HEK293T (cell line): ENCODE measurements at regions not wholly inside any gene's neighbourhood (a gene's known extent, or its start where the extent isn't known, plus 50 kb on each side); places are given as distances from the start of the nearest gene placed in this dataset.
"Not testable (repeated sequence)": the region's sequence is repeated elsewhere in the genome, so short reads cannot be mapped to it uniquely, and the experiment has no call there.

ENCODE experiments used
- CTCF ChIA-PET: fragments of 350-600 bp; formaldehyde crosslinking; extraction: SDS; loops from one replicate; lab custom pipeline; 2021; ENCODE audit warnings: antibody characterized with exemption, inconsistent platforms; lab: Yijun Ruan, JAX
- POLR2A ChIA-PET: fragments of 350-600 bp; formaldehyde crosslinking; extraction: SDS; loops from one replicate; lab custom pipeline; 2020; ENCODE audit warnings: antibody characterized with exemption, inconsistent platforms; lab: Yijun Ruan, JAX
- DNase-seq: peaks from one replicate; pipeline ENCODE4 v3.0.0; 2012; ENCODE audit warnings: mixed read lengths; ENCODE audit errors: extremely low spot score
- ARNT ChIP-seq: fragments of 450-650 bp; IDR thresholded peaks from 2 replicates; pipeline ENCODE4 v1.6.1; 2017; ENCODE audit warnings: mild to moderate bottlenecking
- BHLHE40 ChIP-seq: fragments of 450-650 bp; IDR thresholded peaks from 2 replicates; pipeline ENCODE4 v1.6.1; 2016; ENCODE audit warnings: mild to moderate bottlenecking, moderate library complexity, borderline replicate concordance
- CTBP1 ChIP-seq: fragments of 450-650 bp; IDR thresholded peaks from 2 replicates; pipeline ENCODE4 v1.6.1; 2016; ENCODE audit warnings: borderline replicate concordance
- ELF4 ChIP-seq: fragments of 450-650 bp; IDR thresholded peaks from 2 replicates; pipeline ENCODE4 v1.6.1; 2017; ENCODE audit warnings: antibody characterized with exemption
- FOXA1 ChIP-seq: fragments of 450-650 bp; IDR thresholded peaks from 2 replicates; pipeline ENCODE4 v1.6.1; 2016; ENCODE audit warnings: mild to moderate bottlenecking
- FOXK2 ChIP-seq: fragments of 450-650 bp; IDR thresholded peaks from 2 replicates; pipeline ENCODE4 v1.6.1; 2016; ENCODE audit warnings: mild to moderate bottlenecking
- FOXM1 ChIP-seq: fragments of 450-650 bp; IDR thresholded peaks from 2 replicates; pipeline ENCODE4 v1.6.1; 2017; ENCODE audit warnings: mild to moderate bottlenecking, borderline replicate concordance
- HDGF ChIP-seq: fragments of 450-650 bp; IDR thresholded peaks from 2 replicates; pipeline ENCODE4 v1.6.1; 2017; ENCODE audit warnings: antibody characterized with exemption, borderline replicate concordance
- L3MBTL2 ChIP-seq: fragments of 450-650 bp; conservative IDR thresholded peaks from 2 replicates; pipeline ENCODE4 v1.6.1; 2016; ENCODE audit warnings: mild to moderate bottlenecking
- LEF1 ChIP-seq: fragments of 450-650 bp; IDR thresholded peaks from 2 replicates; pipeline ENCODE4 v1.6.1; 2017; ENCODE audit warnings: mild to moderate bottlenecking, borderline replicate concordance
- NFRKB ChIP-seq: fragments of 450-650 bp; IDR thresholded peaks from 2 replicates; pipeline ENCODE4 v1.6.1; 2016; ENCODE audit warnings: mild to moderate bottlenecking, moderate library complexity
- SP1 ChIP-seq: fragments of 450-650 bp; IDR thresholded peaks from 2 replicates; pipeline ENCODE4 v1.6.1; 2017
- SUZ12 ChIP-seq: fragments of 450-650 bp; IDR thresholded peaks from 2 replicates; pipeline ENCODE4 v1.6.1; 2016; ENCODE audit warnings: mild to moderate bottlenecking
- TARDBP ChIP-seq: fragments of 450-650 bp; IDR thresholded peaks from 2 replicates; pipeline ENCODE4 v1.6.1; 2016
- ZNF384 ChIP-seq: fragments of 450-650 bp; IDR thresholded peaks from 2 replicates; pipeline ENCODE4 v1.6.1; 2016
- TF ChIP-seq, protein P1 (sequence below): fragments of 450-650 bp; IDR thresholded peaks from 2 replicates; pipeline ENCODE4 v1.6.1; 2016

DNA sequence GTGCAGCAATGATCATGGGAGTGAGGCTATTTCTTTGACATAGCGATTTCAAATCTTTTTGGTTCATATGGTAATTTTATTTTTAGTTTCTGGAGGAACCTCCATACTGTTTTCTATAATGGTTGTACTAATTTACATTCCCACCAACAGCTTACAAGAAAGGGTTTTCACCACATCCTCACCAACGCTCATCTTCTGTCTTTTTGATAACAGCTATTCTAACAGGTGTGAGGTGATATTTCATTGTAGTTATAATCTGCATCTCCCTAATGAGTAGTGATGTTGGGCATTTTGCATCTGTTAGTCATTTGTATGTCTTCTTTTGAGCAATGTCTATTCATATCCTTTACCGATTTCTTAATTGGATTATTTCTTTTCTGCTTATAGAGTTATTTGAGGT lies 75.0 kb upstream of the FHIP2A start:
- TF ChIP-seq HDGF, result no peak
- no peak for TF ChIP-seq ARNT
- no peak for TF ChIP-seq FOXK2
- TF ChIP-seq NFRKB, result no peak
- no peak for TF ChIP-seq SUZ12
- TF ChIP-seq ZNF384, result no peak
- TF ChIP-seq, protein P1, sequence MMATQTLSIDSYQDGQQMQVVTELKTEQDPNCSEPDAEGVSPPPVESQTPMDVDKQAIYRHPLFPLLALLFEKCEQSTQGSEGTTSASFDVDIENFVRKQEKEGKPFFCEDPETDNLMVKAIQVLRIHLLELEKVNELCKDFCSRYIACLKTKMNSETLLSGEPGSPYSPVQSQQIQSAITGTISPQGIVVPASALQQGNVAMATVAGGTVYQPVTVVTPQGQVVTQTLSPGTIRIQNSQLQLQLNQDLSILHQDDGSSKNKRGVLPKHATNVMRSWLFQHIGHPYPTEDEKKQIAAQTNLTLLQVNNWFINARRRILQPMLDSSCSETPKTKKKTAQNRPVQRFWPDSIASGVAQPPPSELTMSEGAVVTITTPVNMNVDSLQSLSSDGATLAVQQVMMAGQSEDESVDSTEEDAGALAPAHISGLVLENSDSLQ, result no peak
- no peak for TF ChIP-seq FOXA1
- no peak for TF ChIP-seq BHLHE40
- TF ChIP-seq LEF1, result no peak
- TF ChIP-seq TARDBP, result no peak
- TF ChIP-seq SP1, result no peak
- TF ChIP-seq CTBP1, result no peak
- no peak for TF ChIP-seq ELF4
- DNase-seq, result no peak
- POLR2A ChIA-PET, result no interaction called here
- CTCF ChIA-PET, result no interaction called here

DNA sequence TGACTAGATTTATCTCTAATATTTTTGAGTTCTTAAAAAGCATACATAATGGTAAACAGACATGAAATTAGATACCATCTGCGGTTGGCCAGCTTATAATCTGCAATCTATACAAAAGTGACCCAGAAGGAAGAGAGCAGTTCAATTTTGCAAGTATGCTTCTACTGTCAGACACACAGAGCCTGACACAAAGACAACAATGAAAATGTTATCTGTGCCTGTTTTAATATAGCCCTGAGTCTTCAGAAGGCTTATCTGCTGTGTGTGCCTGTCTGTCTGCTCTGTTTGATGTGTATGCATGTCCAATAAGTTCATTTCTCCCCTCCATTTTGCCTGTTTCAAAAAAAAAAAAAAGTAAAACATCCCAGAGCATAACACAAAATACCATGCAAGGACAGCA lies 73.3 kb upstream of the FHIP2A start:
- DNase-seq, result no peak
- TF ChIP-seq CTBP1 (no peak), ELF4 (no peak), ZNF384 (no peak), SP1 (no peak), NFRKB (no peak), HDGF (no peak), FOXM1 (no peak), TARDBP (no peak), LEF1 (no peak), BHLHE40 (no peak), FOXK2 (no peak), ARNT (no peak), FOXA1 (no peak), L3MBTL2 (no peak), SUZ12 (no peak)
- TF ChIP-seq, protein P1, result no peak
- POLR2A ChIA-PET, result no interaction called here
- CTCF ChIA-PET, result no interaction called here

DNA sequence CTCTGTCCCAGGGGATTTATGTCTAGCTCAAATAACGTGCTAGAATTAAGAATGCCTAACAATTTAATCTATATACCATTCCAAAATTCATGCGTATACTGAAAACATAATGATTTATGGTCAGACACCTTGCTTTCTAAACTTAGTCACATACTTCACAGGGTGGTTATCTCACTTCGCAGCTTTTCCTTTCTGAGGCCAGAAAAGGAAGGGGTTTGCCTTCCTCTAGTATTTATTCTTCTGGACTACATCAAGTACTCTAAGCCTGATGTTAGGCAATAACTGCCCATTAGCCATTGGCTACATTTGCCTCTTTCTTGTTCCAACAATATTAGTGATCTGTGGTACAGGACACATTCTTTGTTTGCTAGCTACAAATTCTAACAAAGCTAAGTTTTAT lies 72.6 kb upstream of the FHIP2A start:
- CTCF ChIA-PET, result interaction anchor here (0.6 kb wide), 1 partner anchor 12 kb away, joined by 4 read pairs; no protein-coding TSS in a partner anchor
- DNase-seq, result no peak
- TF ChIP-seq SP1, result no peak
- no peak for TF ChIP-seq CTBP1
- no peak for TF ChIP-seq ZNF384
- TF ChIP-seq TARDBP, result no peak
- TF ChIP-seq SUZ12, result no peak
- no peak for TF ChIP-seq FOXA1
- TF ChIP-seq FOXM1, result no peak
- no peak for TF ChIP-seq LEF1
- TF ChIP-seq, protein P1, result no peak; the same call in 1 of the 2 replicates
- TF ChIP-seq ELF4, result no peak
- no peak for TF ChIP-seq L3MBTL2
- TF ChIP-seq NFRKB, result no peak
- TF ChIP-seq ARNT, result no peak
- TF ChIP-seq FOXK2, result no peak
- TF ChIP-seq HDGF, result no peak
- POLR2A ChIA-PET, result no interaction called here

DNA sequence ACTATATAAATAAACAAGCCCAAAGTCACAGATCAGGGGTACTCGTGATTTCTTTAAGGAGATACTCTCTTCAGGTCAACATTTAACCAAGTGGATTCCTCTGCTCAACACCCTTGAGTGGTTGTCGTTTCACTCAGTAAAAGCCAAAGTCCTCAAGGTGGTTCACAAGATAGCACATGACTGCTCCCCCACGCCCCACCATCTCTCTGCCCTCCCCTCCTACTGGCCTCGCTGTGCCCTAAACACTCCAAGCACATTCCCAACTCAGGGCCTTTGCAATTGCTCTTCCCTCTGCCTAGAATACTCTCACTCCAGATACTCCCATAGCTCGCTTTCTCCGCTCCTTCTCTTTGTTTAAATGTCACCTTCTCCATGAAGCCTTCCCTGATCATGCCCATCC lies 72.1 kb upstream of the FHIP2A start:
- TF ChIP-seq L3MBTL2 (no peak), ELF4 (no peak), FOXM1 (no peak)
- TF ChIP-seq, protein P1, result no peak
- POLR2A ChIA-PET, result no interaction called here
- DNase-seq, result no peak
- CTCF ChIA-PET, result no interaction called here

DNA sequence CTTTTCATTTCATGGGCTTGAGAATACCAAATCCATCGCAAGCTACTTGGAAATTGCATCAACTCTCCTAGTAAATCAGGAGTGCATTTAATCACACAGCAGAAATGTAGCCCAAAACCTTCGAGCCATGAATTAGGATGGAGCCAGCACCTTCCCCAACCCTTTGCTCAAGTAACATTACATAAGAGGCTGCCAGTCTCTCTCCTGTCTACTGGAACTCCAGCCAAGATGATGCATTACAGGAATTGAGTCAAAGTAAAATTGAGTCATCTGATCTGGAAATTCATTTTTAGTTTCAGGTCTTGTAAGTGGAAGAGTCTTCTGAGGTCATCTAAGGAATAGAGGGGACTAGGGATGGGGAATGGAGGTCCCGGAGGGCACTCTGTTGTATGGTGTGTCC lies 69.7 kb upstream of the FHIP2A start:
- CTCF ChIA-PET, result no interaction called here

DNA sequence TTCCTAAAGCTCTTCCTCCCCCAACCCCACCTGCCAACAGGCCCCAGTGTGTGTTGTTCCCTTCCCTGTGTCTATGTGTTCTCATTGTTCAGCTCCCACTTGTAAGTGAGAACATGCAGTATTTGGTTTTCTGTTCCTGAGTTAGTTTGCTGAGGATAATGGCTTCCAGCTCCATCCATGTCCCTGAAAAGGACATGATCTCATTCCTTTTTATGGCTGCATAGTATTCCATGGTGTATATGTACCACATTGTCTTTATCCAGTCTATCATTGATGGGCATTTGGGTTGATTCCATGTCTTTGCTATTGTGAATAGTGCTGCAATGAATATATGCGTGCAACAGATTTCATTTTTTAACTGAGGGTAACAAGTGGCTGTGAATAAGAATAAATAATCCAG lies 69.0 kb upstream of the FHIP2A start:
- CTCF ChIA-PET, POLR2A ChIA-PET, DNase-seq: not testable (repeated sequence)

More for the DNA sequence above, 69.7 kb upstream of the FHIP2A start:
- POLR2A ChIA-PET, result no interaction called here
- TF ChIP-seq ELF4 (no peak), TARDBP (no peak), ZNF384 (no peak), FOXA1 (no peak), FOXK2 (no peak), SUZ12 (no peak), CTBP1 (no peak), L3MBTL2 (no peak), ARNT (no peak), HDGF (no peak)
- DNase-seq, result no peak

DNA sequence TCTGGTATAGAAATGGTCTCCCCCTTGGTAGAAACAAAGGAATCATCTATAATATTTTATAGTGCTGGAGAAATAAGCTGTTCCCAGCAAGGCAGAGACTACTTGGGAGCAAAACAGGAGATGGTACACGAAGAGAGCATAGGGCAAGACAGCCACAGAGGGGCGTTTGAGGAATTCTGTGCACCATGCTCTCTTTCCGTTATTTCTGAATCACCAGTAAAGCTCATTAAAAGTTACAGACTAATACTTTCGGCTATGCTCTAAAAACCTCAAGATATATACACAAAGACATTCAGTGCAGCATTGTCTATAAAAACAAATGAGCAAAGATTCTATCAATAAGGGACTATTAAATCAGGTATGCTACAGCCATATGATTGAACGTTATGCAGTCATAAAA lies 68.5 kb upstream of the FHIP2A start:
- TF ChIP-seq CTBP1, result no peak
- no peak for TF ChIP-seq LEF1
- no peak for TF ChIP-seq SP1
- TF ChIP-seq ELF4, result no peak
- TF ChIP-seq FOXK2, result no peak
- no peak for TF ChIP-seq ARNT
- TF ChIP-seq HDGF, result no peak
- TF ChIP-seq ZNF384, result no peak
- TF ChIP-seq NFRKB, result no peak
- ChIA-PET POLR2A (no interaction called here), CTCF (no interaction called here)
- DNase-seq, result no peak
